Kidney (tissue), 13 donors: ENCODE measurements at regions not wholly inside any gene's neighbourhood (a gene's known extent, or its start where the extent isn't known, plus 50 kb on each side); places are given as distances from the start of the nearest gene placed in this dataset.

Source experiments
- DNase-seq, 5 donors: peaks; one replicate each; pipeline ENCODE4 v3.0.0-alpha.2; 2013 to 2020
- FAIRE-seq: peaks from 2 replicates; lab custom pipeline; 2012; peaks lifted over from hg19 to GRCh38; lab: Jason Lieb, UNC
- H3K27ac ChIP-seq, 2 donors: one replicate each; pipeline ENCODE4 v1.7.0; 2013; ENCODE audit warnings: low read depth in 2 of 2, low read length in 2 of 2, inconsistent platforms in 1 of 2
- H3K27me3 ChIP-seq: one replicate; pipeline ENCODE4 v1.7.1; 2013; ENCODE audit warnings: low read length, inconsistent platforms; ENCODE audit not compliant: control insufficient read depth, insufficient read depth
- H3K36me3 ChIP-seq, 3 donors: one replicate each; pipeline versions ENCODE4 v1.7.0 to v1.7.1; 2013; ENCODE audit warnings: low read length in 3 of 3, control low read depth in 1 of 3, inconsistent platforms in 1 of 3; ENCODE audit not compliant: insufficient read depth in 3 of 3, control insufficient read depth in 2 of 3
- H3K4me1 ChIP-seq, 3 donors: one replicate each; pipeline versions ENCODE4 v1.7.0 to v1.7.1; 2013; ENCODE audit warnings: low read length in 3 of 3, inconsistent platforms in 1 of 3, low read depth in 1 of 3; ENCODE audit not compliant: control insufficient read depth in 2 of 3, insufficient read depth in 2 of 3
- H3K4me3 ChIP-seq, 3 donors: one replicate each; pipeline versions ENCODE4 v1.7.0 to v1.8.1; 2013; ENCODE audit warnings: low read length in 3 of 3, control low read depth in 1 of 3, inconsistent platforms in 1 of 3
- H3K9ac ChIP-seq, 3 donors: one replicate each; pipeline versions ENCODE4 v1.7.0 to v1.7.1; 2013; ENCODE audit warnings: low read length in 3 of 3, control low read depth in 1 of 3, inconsistent platforms in 1 of 3
- H3K9me3 ChIP-seq, 3 donors: one replicate each; pipeline versions ENCODE4 v1.7.0 to v1.7.1; 2013; ENCODE audit warnings: low read length in 3 of 3, control low read depth in 1 of 3, inconsistent platforms in 1 of 3; ENCODE audit not compliant: control insufficient read depth in 2 of 3, insufficient read depth in 1 of 3
- CTCF ChIP-seq: IDR thresholded peaks from 3 replicates; pipeline ENCODE4 v1.5.1; 2012; ENCODE audit warnings: mild to moderate bottlenecking, moderate library complexity, borderline replicate concordance; ENCODE audit not compliant: insufficient read depth; ENCODE audit errors: extremely low read depth
- intact Hi-C: fragments of 100-400 bp; cut with DNase I; formaldehyde crosslinking; loops from one replicate; pipeline ENCODE4 v1.11.1; 2022
- donor health status: control.
- donor health status: control.
- donor health status: control.
- donor health status: control.
- donor health status: control.
- donor health status: DM: yes; HTN: yes; CAD: no.
- donor health status: Normal renal cell carcinoma (clear cell type).

- intact Hi-C loops = no loop called here
- H3K36me3 ChIP-seq = no peaks in the 10 kb centered on the region
- H3K27ac ChIP-seq = no peak overlapping the region
- H3K4me1 ChIP-seq = no peaks in the 10 kb centered on the region
- TF ChIP-seq CTCF = no peak
- FAIRE-seq (no peak), DNase-seq (no peak)
- H3K9ac ChIP-seq = no peak overlapping the region
- H3K27me3 ChIP-seq = no peaks in the 10 kb centered on the region
- H3K4me3 ChIP-seq = no peak overlapping the region
- H3K9me3 ChIP-seq = no peaks in the 10 kb centered on the region
Observed at GRCh38 chr9:107694390-107694789, 204.8 kb upstream of the KLF4 start.

GRCh38 chr9:107693625-107694326, 204.2 kb upstream of the KLF4 start:
- TF ChIP-seq CTCF = no peak
- DNase-seq (peak in 2 of 5 donors; percentile 25 to 30), FAIRE-seq (no peak)
- intact Hi-C loops = no loop called here
- no peaks in the 10 kb centered on the region for H3K4me1 ChIP-seq
- no peaks in the 10 kb centered on the region for H3K36me3 ChIP-seq
- no peaks in the 10 kb centered on the region for H3K9me3 ChIP-seq
- no peak overlapping the region for H3K27ac ChIP-seq
- H3K9ac ChIP-seq = no peak overlapping the region
- no peak overlapping the region for H3K4me3 ChIP-seq
- H3K27me3 ChIP-seq = no peaks in the 10 kb centered on the region

- H3K4me1 ChIP-seq = no peaks in the 10 kb centered on the region
- DNase-seq = no peak
- no peak for TF ChIP-seq CTCF
- no peak overlapping the region for H3K4me3 ChIP-seq
- H3K27me3 ChIP-seq = no peaks in the 10 kb centered on the region
- no peaks in the 10 kb centered on the region for H3K36me3 ChIP-seq
- intact Hi-C loops = no loop called here
- H3K27ac ChIP-seq = no peak overlapping the region
- H3K9ac ChIP-seq = no peak overlapping the region
- no peak for FAIRE-seq
- no peaks in the 10 kb centered on the region for H3K9me3 ChIP-seq
Observed at GRCh38 chr9:107691664-107692063, 202.1 kb upstream of the KLF4 start.

GRCh38 chr9:107690021-107690420, 200.5 kb upstream of the KLF4 start:
- no peaks in the 10 kb centered on the region for H3K36me3 ChIP-seq
- H3K4me3 ChIP-seq = no peak overlapping the region
- no peak overlapping the region for H3K9ac ChIP-seq
- no peak overlapping the region for H3K27ac ChIP-seq
- no peaks in the 10 kb centered on the region for H3K9me3 ChIP-seq
- intact Hi-C loops = no loop called here
- FAIRE-seq (no peak), DNase-seq (no peak)
- no peaks in the 10 kb centered on the region for H3K27me3 ChIP-seq
- no peaks in the 10 kb centered on the region for H3K4me1 ChIP-seq
- no peak for TF ChIP-seq CTCF
